ENCODE measurements at regions not wholly inside any gene's neighbourhood (a gene's known extent, or its start where the extent isn't known, plus 50 kb on each side); places are given as distances from the start of the nearest gene placed in this dataset.

- Histone ChIP-seq H2AFZ (ENCODE audit: low read depth, low read length) (no peak overlapping the region), H3K36me3 (ENCODE audit: insufficient read depth, low read length) (no peaks in the 10 kb centered on the region), H3K4me3 (ENCODE audit: low read depth in 1 of 2, low read length in 2 of 2) (no peak overlapping the region), H3K9me3 (ENCODE audit: insufficient read depth, low read length, severe bottlenecking) (no peaks in the 10 kb centered on the region), H3K27ac (ENCODE audit: low read length) (no peak overlapping the region), H3K4me2 (ENCODE audit: insufficient read depth, low read length) (no peak overlapping the region), H3K27me3 (ENCODE audit: insufficient read depth, low read length, poor library complexity) (no peaks in the 10 kb centered on the region), H3K79me2 (ENCODE audit: insufficient read depth, low read length) (no peaks in the 10 kb centered on the region), H4K20me1 (ENCODE audit: insufficient read depth, low read length) (no peaks in the 10 kb centered on the region), H3K4me1 (ENCODE audit: insufficient read depth, low read length) (peaks cover 15% of the 10 kb centered on the region), H3K9ac (ENCODE audit: low read depth, low read length) (no peak overlapping the region)
- ATAC-seq (ENCODE audit: insufficient read depth, low read depth), result no peak
- no peak for TF ChIP-seq CTCF (IDR thresholded peaks at IDR 0.05; ENCODE audit: borderline replicate concordance, extremely low read depth, low read length, poor library complexity, severe bottlenecking)
- no peak for TF ChIP-seq EZH2 (IDR thresholded peaks at IDR 0.05; ENCODE audit: borderline replicate concordance, low read depth, low read length, severe bottlenecking)
- DNase-seq, result no peak
Measured at GRCh38 chr1:193421487-193421886, 235.1 kb upstream of the B3GALT2 start.

- ATAC-seq (ENCODE audit: insufficient read depth, low read depth) (no peak), DNase-seq (no peak)
- Histone ChIP-seq H3K9ac (ENCODE audit: low read depth, low read length) (no peak overlapping the region), H2AFZ (ENCODE audit: low read depth, low read length) (peak overlapping the region; percentile 75), H3K4me1 (ENCODE audit: insufficient read depth, low read length) (peaks cover 15% of the 10 kb centered on the region), H3K36me3 (ENCODE audit: insufficient read depth, low read length) (no peaks in the 10 kb centered on the region), H3K9me3 (ENCODE audit: insufficient read depth, low read length, severe bottlenecking) (no peaks in the 10 kb centered on the region), H3K27me3 (ENCODE audit: insufficient read depth, low read length, poor library complexity) (no peaks in the 10 kb centered on the region), H3K27ac (ENCODE audit: low read length) (no peak overlapping the region), H3K79me2 (ENCODE audit: insufficient read depth, low read length) (no peaks in the 10 kb centered on the region), H3K4me3 (ENCODE audit: low read depth in 1 of 2, low read length in 2 of 2) (no peak overlapping the region), H4K20me1 (ENCODE audit: insufficient read depth, low read length) (no peaks in the 10 kb centered on the region), H3K4me2 (ENCODE audit: insufficient read depth, low read length) (no peak overlapping the region)
- TF ChIP-seq CTCF (IDR thresholded peaks at IDR 0.05; ENCODE audit: borderline replicate concordance, extremely low read depth, low read length, poor library complexity, severe bottlenecking) (no peak), EZH2 (IDR thresholded peaks at IDR 0.05; ENCODE audit: borderline replicate concordance, low read depth, low read length, severe bottlenecking) (no peak)
Measured at GRCh38 chr1:193419295-193419694, 232.9 kb upstream of the B3GALT2 start.

- H3K27ac ChIP-seq (ENCODE audit: low read length), result 0 out of 2 replicates have a peak overlapping the region, but pooled peaks have one; percentile 29
Measured at GRCh38 chr1:193418745-193419058, 232.3 kb upstream of the B3GALT2 start.

More at GRCh38 chr1:193418745-193419058, 232.3 kb upstream of the B3GALT2 start:
- no peak for DNase-seq
- Histone ChIP-seq H3K9ac (ENCODE audit: low read depth, low read length) (peak overlapping the region; percentile 36; the same call in 1 of the 2 replicates), H3K4me2 (ENCODE audit: insufficient read depth, low read length) (peak overlapping the region; percentile 57), H3K27me3 (ENCODE audit: insufficient read depth, low read length, poor library complexity) (no peaks in the 10 kb centered on the region), H3K79me2 (ENCODE audit: insufficient read depth, low read length) (no peaks in the 10 kb centered on the region), H3K36me3 (ENCODE audit: insufficient read depth, low read length) (no peaks in the 10 kb centered on the region), H2AFZ (ENCODE audit: low read depth, low read length) (peak overlapping the region; percentile 75), H3K9me3 (ENCODE audit: insufficient read depth, low read length, severe bottlenecking) (no peaks in the 10 kb centered on the region), H3K4me1 (ENCODE audit: insufficient read depth, low read length) (peaks cover 15% of the 10 kb centered on the region), H4K20me1 (ENCODE audit: insufficient read depth, low read length) (no peaks in the 10 kb centered on the region), H3K4me3 (ENCODE audit: low read depth in 1 of 2, low read length in 2 of 2) (peak overlapping the region in 1 of 2 experiments; percentile 47; a peak in 2 of 4 replicates)
- no peak; the same call in 1 of the 3 replicates for ATAC-seq (ENCODE audit: insufficient read depth, low read depth)
- TF ChIP-seq EZH2 (IDR thresholded peaks at IDR 0.05; ENCODE audit: borderline replicate concordance, low read depth, low read length, severe bottlenecking), result no peak
- no peak for TF ChIP-seq CTCF (IDR thresholded peaks at IDR 0.05; ENCODE audit: borderline replicate concordance, extremely low read depth, low read length, poor library complexity, severe bottlenecking)
